COLO668 (cell line): ENCODE measurements at regions not wholly inside any gene's neighbourhood (a gene's known extent, or its start where the extent isn't known, plus 50 kb on each side); places are given as distances from the start of the nearest gene placed in this dataset.
A peak's percentile ranks its signal among the peaks of the same experiment; 100 is the strongest.

Experiments
- DNase-seq: peaks from one replicate; lab custom pipeline; 2025; ENCODE audit not compliant: unreplicated experiment; lab: John Stamatoyannopoulos, UW

DNA sequence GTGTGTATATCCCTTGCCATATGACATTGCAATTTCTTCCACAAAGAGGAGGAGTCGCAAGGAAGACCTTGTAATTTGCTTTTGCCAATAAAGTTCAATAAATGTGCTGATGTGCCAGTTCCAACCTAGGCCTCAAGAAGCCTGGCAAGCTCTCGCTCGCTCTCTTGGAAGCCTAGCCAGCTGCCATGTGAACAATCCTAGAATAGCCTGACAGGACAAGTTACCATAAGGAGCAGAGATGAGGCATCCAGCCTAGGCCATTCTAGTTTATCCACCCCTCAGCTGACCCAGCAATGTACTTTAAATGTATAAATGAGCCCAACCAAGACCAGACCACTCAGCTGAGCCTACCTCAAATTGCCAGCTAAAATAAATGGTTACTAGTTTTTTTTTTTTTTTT is 145.7 kb upstream of the QRFPR start:
- no peak for DNase-seq

DNA sequence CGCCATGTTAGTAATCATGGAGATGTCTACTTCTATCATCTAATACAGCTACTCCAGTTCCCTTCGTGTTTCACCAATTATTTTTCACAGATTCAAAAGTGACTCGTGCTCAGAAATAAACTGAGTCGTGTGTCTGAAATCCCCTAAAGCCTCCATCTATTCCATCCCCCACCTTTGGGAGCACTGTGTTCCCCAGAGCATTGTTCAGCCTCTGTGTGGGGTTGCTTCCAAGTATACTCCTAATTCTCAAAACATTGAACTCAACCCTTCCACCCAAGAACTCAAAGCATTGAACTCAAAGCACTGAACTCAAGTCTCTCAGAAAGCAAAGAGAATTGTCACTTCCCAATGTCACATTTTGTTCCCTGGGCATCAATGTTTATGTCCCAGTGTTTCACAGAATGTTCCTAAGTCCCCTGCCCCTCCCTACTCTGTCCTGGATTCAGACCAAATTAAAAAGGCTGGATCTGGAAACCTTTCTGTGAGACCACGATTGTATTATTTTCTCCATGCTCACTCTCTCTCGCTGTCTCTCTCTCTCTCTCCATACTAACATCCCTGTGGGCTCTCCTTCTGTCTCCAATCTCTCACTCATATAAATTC is 138.5 kb upstream of the QRFPR start:
- no peak for DNase-seq

DNA sequence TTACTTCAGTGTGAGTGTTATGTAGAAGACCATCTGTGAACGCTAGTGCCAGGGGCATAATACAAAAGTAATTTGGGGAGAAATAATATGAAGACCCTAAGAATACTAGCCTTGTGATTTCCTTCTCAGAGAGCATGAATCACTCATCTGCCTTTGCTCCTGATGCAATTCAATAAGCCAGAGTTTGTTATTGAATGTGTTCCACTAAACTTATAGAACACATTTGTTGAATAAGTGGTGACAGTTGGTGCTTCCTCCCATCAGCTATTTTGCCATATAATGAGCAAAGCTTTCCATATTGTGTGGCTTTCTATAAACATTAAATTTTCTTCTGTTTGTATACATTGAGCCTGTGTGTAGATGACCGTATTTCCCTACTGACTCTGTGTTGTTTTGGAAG is 136.4 kb upstream of the QRFPR start:
- no peak for DNase-seq

DNA sequence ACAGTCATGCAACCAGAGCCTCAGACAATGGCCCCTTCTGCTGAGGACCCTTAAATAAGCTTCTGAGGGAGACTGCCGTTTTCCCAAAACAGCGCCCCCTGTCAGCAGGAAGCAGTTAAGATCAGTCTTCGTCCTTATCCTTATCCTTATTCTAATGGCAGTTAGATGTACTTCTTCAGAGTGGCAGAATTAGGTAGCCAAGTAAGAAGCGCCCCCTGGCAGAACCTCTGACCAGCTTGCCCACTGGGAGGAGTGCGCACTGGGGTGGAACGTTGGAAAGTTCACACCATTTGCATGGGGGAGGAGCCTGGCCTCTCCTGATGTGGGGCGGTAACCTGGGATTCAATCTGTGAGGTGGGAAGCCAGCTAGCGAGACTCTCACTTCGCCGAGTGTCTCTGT is 133.6 kb upstream of the QRFPR start:
- DNase-seq, result no peak

DNA sequence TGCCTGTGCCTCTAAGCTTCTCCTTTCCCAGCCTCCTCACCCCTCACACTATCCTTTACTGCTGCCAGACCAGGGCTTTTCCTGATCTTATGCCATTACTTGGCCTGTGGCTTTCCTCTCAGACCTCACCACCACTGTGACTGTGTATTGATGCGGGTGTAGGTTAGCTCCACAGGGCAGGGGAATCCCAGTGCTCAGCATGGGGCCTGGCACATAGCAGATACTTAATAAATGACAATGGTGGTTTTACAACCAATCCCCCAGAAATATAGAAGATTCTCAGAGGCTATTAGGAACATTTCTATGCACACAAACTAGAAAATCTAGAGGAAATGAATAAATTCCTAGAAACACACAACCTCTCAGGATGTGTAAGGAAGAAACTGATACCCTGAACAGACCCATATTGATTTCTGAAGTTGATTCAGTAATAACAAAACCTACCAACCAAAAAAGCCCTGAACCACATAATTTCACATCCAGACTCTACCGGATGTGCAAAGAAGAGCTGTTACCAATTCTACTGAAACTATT is 129.6 kb upstream of the QRFPR start:
- DNase-seq, result no peak

DNA sequence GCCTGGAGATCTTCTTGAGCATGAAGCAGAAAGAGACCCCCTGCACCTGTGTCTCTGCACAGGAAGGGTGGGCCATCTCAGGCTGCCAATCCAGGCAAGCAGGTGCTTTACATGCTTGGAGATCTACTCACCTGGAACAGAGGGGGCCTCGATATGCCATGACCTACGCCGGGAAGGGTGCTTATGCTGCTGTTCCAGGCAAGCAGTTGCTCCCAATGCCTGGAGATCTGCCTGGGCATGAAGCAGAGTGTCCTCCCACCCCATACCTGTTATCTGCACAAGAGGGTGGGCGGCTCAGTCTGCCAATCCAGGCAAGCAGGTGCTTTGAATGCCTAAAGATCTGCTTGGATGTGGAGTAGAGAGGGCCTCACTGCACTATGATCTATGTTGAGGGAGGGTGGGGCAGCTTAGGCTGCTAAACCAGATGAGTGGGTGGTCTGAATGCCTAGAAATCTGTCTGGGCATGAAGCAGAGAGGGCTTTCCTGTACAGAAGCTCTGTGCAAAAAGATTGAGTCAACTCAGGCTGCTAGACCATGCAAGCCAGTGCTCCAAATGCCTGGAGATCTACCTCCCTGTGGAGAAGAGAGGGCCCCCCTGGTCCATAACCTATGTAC is 104.5 kb upstream of the QRFPR start:
- no peak for DNase-seq

DNA sequence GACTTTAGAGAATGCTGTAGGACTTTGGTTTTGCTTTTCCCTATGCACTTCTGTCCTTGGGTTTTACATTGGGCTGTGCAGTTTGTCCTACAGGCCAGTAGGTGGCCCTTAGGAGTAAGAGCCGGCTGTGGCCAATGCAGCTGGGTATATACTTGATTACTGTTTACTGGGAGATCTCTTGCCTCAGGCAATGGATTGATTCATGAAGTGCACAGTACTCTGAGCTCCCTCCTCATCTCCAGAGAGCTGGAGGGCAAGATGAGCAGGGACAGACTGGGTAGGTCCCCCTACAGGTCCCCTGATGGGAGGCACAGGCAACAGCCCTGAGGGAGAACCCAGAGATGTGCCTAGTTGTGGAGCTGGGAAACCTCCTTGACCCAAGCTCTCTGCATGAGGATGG is 103.8 kb upstream of the QRFPR start:
- peak; percentile 8 for DNase-seq

DNA sequence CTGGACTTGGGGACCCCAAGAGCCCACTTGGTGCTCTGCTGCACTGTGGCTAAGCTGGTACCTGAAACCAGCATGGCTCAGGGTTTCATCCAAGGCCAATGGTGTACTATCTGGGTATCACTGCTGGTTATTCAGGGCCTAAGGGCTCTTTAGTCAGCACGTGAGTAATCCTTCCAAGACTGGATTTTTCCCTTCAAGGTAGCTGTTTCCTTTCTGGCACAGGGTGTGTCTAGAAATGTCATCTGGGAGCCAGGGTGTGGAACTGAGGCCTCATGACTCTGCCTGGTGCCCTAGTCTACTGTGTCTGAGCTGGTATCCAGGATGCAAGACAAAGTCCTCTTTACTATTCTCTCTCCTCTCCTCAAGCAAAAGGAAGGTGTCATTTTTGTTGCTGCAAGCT is 99.0 kb upstream of the QRFPR start:
- no peak for DNase-seq

DNA sequence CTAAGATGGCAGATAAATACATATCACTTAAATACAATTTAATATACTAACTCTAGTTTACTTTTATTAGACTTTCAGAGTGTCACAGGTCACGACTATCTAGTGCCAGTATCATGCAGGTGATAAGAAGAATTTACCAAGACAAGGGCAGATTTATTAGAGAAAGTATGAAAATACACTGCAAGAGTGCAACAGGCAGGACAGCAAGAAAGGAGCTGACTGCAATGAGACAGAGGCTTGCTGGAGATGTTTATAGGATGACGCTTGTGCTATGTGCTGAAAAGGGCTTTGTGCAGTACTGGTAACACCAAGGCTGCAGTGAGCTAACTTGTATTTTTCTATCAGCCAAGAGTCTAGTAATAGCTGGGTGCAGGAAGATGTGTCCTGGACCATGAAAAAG is 96.7 kb upstream of the QRFPR start:
- no peak for DNase-seq

DNA sequence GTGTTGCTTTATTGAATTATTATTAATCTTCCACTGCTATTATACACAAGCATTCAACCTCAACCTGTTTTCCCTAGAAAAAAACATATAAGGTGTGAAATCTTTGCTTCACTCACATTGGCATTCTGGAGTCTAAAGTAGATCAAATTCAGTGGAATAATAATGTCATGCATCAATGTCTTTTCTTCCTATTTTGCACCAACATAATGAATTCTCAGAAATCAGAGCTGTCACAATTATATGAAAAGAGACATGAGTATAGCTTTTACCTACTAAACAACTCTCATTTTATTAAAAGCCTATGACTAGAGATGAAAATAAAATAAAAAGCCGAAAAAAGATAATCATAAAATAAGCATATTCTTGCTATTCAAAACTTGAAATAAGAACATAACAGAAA is 96.3 kb upstream of the QRFPR start:
- no peak for DNase-seq

DNA sequence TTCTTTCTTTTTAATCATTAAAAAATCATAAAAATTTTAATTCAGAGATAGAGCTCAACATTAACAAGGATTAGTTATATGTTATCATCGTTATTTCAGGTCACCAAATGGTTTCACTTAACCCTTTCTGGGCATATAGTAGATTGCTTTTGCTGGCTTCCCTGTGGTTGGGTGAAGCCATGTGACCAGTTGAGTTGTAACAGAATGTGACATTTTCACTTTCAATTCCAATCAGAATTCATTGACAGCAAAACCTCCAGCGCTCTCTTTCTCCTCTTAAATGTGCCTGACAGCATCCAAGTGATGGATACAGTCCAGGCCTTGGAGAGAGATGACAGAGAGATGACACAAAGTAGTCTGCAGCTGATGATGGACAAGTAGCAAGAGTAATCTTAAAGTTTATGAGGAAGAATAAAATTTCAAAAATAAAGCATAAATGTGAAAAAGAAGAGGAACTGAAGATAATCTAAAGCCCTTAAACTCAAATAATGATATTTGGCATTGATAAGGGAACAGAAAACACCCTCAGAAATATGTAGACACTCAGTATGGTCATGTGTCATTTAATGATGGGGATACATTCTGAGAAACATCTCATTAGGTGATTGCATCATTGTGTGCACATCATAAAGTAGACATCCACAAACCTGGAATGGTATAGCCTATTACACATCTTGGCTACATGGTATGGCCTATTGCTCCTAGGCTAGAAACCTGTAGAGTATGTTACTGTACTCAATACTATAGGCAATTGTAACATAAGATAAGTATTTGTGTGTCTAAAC is 92.3 kb upstream of the QRFPR start:
- no peak for DNase-seq

DNA sequence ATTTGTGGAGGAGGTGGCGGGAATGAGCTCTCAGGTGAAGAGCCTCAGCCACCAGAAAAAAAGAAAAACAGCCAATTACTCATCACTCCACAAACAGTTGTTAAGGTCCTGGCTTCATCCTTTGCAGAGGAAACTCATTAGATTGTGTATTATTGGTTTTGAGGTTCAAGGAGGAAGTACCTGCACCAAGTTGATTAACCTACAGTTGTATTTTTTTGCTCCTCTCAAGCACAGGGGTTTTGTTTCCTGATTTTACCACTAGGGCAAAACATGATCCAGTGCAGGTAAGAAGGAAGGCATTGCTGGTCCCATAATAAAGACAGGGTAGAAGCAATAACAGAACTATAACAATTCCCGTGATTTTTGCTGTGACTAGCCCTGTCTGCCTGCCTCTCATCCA is 84.0 kb upstream of the QRFPR start:
- DNase-seq, result no peak

DNA sequence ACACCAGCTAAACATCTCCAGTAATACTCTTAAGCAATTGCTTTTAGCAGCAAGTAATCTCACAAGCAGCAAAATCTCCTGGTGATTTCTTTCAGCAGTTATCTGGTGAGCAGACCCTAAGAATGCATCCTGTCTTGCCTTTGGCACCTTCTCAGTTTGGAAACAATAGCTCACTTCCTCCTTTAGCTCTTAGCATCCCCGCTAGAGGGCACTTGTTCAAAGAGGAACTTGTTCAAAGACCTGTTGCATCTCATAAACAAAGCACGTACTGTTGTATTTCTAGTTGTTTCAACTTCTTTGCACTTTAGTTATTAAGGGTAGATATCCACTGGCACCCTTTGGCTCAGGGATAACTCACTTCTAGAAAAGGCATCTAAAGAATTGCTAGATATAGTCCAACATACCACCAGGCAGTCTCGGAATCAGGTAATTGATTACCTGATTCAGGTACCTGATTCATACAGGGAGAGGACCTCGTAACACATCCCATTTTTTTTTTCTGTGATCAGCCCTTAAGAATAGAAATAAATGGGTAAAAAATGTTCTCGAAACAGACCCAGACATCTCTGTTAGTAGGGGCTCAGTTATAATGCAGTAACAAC is 81.9 kb upstream of the QRFPR start:
- DNase-seq, result peak; percentile 8

DNA sequence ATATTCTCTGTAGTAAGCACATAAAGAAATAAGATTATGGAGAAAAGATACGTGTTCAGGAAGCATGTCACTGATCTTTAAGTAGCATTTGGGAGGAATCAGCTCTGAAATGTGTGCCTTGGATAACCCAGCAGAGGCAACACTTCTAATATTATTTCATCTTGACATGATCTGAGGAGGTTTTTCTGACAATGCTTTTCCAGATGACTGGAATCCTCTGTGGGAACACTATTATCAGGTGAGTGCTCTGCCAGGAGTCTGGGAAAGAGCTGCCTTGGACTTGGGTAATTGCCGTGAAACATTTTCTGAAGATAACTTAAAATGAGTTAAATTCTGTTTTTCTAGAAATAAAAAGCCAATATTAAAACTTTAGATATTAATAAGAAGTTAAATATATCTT is 78.2 kb upstream of the QRFPR start:
- DNase-seq, result no peak

DNA sequence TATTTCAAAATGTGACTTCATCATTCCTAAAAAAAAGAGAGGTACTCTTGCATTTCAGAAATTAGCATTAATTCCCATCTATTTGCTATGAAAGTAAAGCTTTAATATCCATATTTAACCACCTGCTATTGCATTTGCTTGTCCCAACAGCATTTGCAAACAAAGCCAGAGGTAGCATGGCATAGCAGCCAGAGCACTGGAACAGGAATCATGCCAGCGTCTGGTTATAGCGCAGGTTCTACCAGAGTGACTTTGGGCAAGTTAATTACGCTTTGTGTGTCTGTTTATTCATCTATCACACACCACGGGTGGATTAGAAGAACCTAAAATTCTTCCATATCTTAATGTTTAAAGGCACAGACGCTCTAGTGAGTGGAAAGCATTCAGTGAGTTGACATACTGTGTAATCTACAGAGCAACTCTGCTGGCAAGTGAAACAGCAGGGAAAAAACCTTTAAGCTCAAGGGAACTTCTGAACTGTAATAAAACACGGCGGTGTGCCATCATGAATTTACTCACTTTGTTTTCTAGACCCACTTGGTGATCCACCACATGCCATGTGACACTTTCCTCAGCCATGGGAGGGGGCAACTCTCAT is 76.6 kb upstream of the QRFPR start:
- no peak for DNase-seq

DNA sequence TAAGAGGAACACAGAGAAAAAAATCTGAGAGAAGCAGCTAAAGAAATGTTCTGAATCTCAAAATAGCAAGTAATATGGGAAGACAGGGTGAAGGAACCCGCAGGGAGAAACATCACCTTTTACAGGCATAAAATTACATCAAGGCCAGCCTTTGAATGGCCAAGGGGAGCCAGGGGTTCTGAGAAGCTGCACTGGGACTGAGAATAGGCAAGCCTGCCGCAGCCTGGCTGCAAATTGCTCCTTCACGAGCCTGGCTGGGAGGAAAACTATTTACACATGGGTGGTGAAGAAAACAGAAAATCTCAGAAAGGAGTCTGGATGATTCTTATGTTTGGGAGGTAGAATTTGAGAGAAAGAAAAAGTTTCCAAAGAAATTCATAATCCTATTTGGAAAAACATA is 74.5 kb upstream of the QRFPR start:
- no peak for DNase-seq

DNA sequence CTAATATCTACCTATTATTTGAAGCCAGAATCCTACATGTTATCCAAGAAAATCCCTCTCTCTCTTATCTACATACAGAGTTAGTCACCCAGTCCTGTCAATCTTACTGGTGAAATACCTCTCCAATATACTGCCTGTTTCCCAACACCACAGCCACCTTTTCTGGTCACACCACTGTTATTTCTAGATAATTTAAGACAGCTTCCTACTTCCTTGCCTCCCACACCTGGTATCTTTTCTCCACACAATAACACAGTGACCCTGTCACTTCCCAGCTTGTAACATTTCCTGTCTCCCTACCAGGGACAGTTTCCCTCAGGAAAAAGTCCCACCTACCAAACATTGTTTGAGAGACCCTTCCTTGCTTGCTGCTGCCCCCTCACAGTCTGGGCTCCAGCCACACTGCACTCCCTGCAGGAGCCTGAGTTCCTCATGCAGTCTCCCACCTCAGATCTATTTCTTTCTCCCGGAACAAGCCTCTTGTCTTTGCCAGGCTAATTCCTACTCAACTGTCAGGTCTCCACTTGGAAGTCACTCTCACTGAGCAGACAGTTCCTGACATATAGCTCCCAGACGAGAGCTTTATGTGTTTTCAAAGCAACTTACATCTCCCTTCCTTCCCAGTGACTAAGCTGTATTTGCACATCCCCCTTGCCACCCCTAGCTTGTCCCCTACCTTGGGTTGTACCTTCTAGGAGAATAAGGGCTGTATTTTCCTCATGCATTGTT is 73.6 kb upstream of the QRFPR start:
- DNase-seq, result no peak

DNA sequence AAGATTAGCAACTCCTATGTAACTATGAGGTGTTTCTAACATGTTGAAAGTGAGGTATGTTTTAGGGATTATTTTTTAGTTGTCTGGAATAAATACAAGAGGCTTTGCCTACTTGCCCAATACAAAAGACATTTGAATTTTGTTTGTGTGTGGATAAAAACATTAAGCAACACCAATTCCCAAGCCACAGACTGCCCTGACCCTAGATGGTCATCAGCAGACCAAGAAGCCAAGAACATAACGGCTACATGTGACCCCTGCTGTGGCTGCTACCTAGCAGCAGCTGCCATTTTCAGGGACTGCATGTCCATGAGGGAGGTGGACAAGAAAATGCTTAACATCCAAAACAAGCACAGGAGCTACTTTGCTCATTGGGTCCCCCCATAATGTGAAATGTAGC is 70.5 kb upstream of the QRFPR start:
- DNase-seq, result no peak

DNA sequence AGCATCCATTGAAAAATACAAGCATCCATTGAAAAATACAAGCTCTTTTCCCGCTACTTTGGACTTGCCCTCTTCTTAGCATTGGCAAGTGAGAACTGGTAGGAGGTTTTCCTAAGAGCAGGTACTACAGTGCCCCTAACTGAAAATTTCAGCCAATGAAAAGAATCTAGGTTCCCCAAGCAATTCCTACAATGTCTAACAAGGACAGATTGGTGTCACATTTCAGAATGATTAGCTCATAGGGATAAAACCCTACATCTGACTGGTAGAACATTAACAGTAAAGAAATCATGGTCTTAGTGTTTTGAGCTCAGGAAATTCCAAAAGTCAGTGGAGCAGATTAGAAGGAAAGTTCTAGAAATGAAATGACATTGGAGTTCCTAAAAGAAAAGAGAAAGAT is 68.6 kb upstream of the QRFPR start:
- DNase-seq, result no peak

DNA sequence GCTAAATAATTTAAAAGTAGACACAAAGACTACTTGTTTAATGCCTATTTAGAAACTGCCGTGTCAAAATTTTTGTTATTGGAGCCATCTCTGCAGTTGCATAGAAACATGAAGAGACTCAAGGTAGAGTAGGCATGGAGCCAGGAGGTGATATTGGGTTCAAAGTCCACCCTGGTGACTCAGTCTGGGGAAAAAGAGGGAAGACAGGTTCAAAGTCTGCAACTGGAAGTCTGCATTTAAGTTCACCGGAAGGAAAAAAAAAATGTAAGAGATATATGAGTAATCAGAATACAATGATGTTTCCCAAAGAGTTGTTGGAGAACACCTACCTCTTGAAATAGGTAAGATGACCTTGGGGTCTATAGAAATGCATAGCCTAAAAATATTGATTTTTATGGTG is 67.4 kb upstream of the QRFPR start:
- no peak for DNase-seq

DNA sequence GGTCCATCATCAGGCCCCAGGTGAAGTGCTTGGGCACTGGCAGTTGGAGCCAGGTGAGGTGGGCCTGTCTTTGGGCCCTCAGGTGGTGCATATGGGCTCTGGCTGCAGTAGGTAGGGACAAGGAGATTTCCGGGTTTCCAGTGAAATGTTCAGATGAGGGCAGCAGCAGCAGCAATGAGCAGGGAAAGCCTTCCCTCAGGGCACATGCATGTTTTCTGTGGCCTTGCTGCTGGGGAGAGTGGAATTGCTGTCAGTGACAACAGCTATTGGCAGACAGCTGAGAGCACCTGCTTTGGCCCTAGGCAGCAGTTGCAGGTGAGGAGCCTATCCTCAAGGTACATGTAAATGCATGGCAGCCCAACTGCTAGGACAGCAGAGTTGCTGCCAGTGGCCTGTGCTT is 58.9 kb upstream of the QRFPR start:
- no peak for DNase-seq
